ENCODE measurements at regions not wholly inside any gene's neighbourhood (a gene's known extent, or its start where the extent isn't known, plus 50 kb on each side); places are given as distances from the start of the nearest gene placed in this dataset.
"Not testable (repeated sequence)": the region's sequence is repeated elsewhere in the genome, so short reads cannot be mapped to it uniquely, and the experiment has no call there.

GRCh38 chr13:19123502-19123901, 58.1 kb downstream of the TUBA3C start:
- DNase-seq (ENCODE audit: low read depth), result no peak
- Histone ChIP-seq H3K4me3 (ENCODE audit: low read length) (no peak overlapping the region), H3K27me3 (replicated peaks; ENCODE audit: control insufficient read depth, insufficient read depth, low read length) (no peaks in the 10 kb centered on the region), H3K9me3 (ENCODE audit: control insufficient read depth, low read length) (no peaks in the 10 kb centered on the region), H3K9ac (ENCODE audit: low read length) (no peak overlapping the region), H3K36me3 (ENCODE audit: control insufficient read depth, insufficient read depth, low read length, severe bottlenecking) (no peaks in the 10 kb centered on the region), H3K4me1 (ENCODE audit: control insufficient read depth, insufficient read depth, low read length) (no peaks in the 10 kb centered on the region)

- DNase-seq (ENCODE audit: low read depth), result no peak
Observed at GRCh38 chr13:19117913-19118739, 63.5 kb downstream of the TUBA3C start.

GRCh38 chr13:19109225-19109624, 72.4 kb downstream of the TUBA3C start:
- H3K4me1 ChIP-seq (ENCODE audit: control insufficient read depth, insufficient read depth, low read length); DNase-seq (ENCODE audit: low read depth); H3K4me3 ChIP-seq (ENCODE audit: low read length); H3K27me3 ChIP-seq (replicated peaks; ENCODE audit: control insufficient read depth, insufficient read depth, low read length); H3K36me3 ChIP-seq (ENCODE audit: control insufficient read depth, insufficient read depth, low read length, severe bottlenecking); H3K9ac ChIP-seq (ENCODE audit: low read length); H3K9me3 ChIP-seq (ENCODE audit: control insufficient read depth, low read length): not testable (repeated sequence)

More at GRCh38 chr13:19117913-19118739, 63.5 kb downstream of the TUBA3C start:
- H3K4me1 ChIP-seq (ENCODE audit: control insufficient read depth, insufficient read depth, low read length), result no peaks in the 10 kb centered on the region
- no peak overlapping the region for H3K9ac ChIP-seq (ENCODE audit: low read length)
- no peaks in the 10 kb centered on the region for H3K27me3 ChIP-seq (replicated peaks; ENCODE audit: control insufficient read depth, insufficient read depth, low read length)
- no peak overlapping the region for H3K4me3 ChIP-seq (ENCODE audit: low read length)
- H3K9me3 ChIP-seq (ENCODE audit: control insufficient read depth, low read length), result no peaks in the 10 kb centered on the region
- no peaks in the 10 kb centered on the region for H3K36me3 ChIP-seq (ENCODE audit: control insufficient read depth, insufficient read depth, low read length, severe bottlenecking)

- Histone ChIP-seq H3K4me1 (ENCODE audit: control insufficient read depth, insufficient read depth, low read length) (no peaks in the 10 kb centered on the region), H3K9ac (ENCODE audit: low read length) (no peak overlapping the region), H3K9me3 (ENCODE audit: control insufficient read depth, low read length) (no peaks in the 10 kb centered on the region), H3K4me3 (ENCODE audit: low read length) (no peak overlapping the region), H3K36me3 (ENCODE audit: control insufficient read depth, insufficient read depth, low read length, severe bottlenecking) (no peaks in the 10 kb centered on the region), H3K27me3 (replicated peaks; ENCODE audit: control insufficient read depth, insufficient read depth, low read length) (peaks cover 3% of the 10 kb centered on the region)
- no peak for DNase-seq (ENCODE audit: low read depth)
Observed at GRCh38 chr13:19103140-19103539, 78.5 kb downstream of the TUBA3C start.

GRCh38 chr13:19093369-19093768, 88.3 kb downstream of the TUBA3C start:
- H3K9me3 ChIP-seq (ENCODE audit: control insufficient read depth, low read length), result no peaks in the 10 kb centered on the region
- no peak for DNase-seq (ENCODE audit: low read depth)

GRCh38 chr13:19090495-19090894, 91.1 kb downstream of the TUBA3C start:
- Histone ChIP-seq H3K9me3 (ENCODE audit: control insufficient read depth, low read length) (no peaks in the 10 kb centered on the region), H3K27me3 (replicated peaks; ENCODE audit: control insufficient read depth, insufficient read depth, low read length) (peaks cover 3% of the 10 kb centered on the region), H3K4me1 (ENCODE audit: control insufficient read depth, insufficient read depth, low read length) (peaks cover 8% of the 10 kb centered on the region), H3K4me3 (ENCODE audit: low read length) (no peak overlapping the region), H3K9ac (ENCODE audit: low read length) (no peak overlapping the region), H3K36me3 (ENCODE audit: control insufficient read depth, insufficient read depth, low read length, severe bottlenecking) (no peaks in the 10 kb centered on the region)
- no peak for DNase-seq (ENCODE audit: low read depth)

More at GRCh38 chr13:19093369-19093768, 88.3 kb downstream of the TUBA3C start:
- peaks cover 8% of the 10 kb centered on the region for H3K4me1 ChIP-seq (ENCODE audit: control insufficient read depth, insufficient read depth, low read length)
- no peak overlapping the region for H3K4me3 ChIP-seq (ENCODE audit: low read length)
- no peak overlapping the region for H3K9ac ChIP-seq (ENCODE audit: low read length)
- H3K36me3 ChIP-seq (ENCODE audit: control insufficient read depth, insufficient read depth, low read length, severe bottlenecking), result no peaks in the 10 kb centered on the region
- peaks cover 3% of the 10 kb centered on the region for H3K27me3 ChIP-seq (replicated peaks; ENCODE audit: control insufficient read depth, insufficient read depth, low read length)

GRCh38 chr13:19089315-19089714, 92.3 kb downstream of the TUBA3C start:
- H3K36me3 ChIP-seq (ENCODE audit: control insufficient read depth, insufficient read depth, low read length, severe bottlenecking), result no peaks in the 10 kb centered on the region
- no peaks in the 10 kb centered on the region for H3K27me3 ChIP-seq (replicated peaks; ENCODE audit: control insufficient read depth, insufficient read depth, low read length)
- H3K4me1 ChIP-seq (ENCODE audit: control insufficient read depth, insufficient read depth, low read length), result peaks cover 8% of the 10 kb centered on the region
- H3K4me3 ChIP-seq (ENCODE audit: low read length), result no peak overlapping the region
- DNase-seq (ENCODE audit: low read depth), result peak; percentile 0
- no peaks in the 10 kb centered on the region for H3K9me3 ChIP-seq (ENCODE audit: control insufficient read depth, low read length)
- H3K9ac ChIP-seq (ENCODE audit: low read length), result no peak overlapping the region

GRCh38 chr13:19088416-19088815, 93.2 kb downstream of the TUBA3C start:
- no peaks in the 10 kb centered on the region for H3K27me3 ChIP-seq (replicated peaks; ENCODE audit: control insufficient read depth, insufficient read depth, low read length)
- peaks cover under 1% of the 10 kb centered on the region for H3K4me1 ChIP-seq (ENCODE audit: control insufficient read depth, insufficient read depth, low read length)
- no peaks in the 10 kb centered on the region for H3K36me3 ChIP-seq (ENCODE audit: control insufficient read depth, insufficient read depth, low read length, severe bottlenecking)
- no peak overlapping the region for H3K4me3 ChIP-seq (ENCODE audit: low read length)
- DNase-seq (ENCODE audit: low read depth), result no peak
- no peak overlapping the region for H3K9ac ChIP-seq (ENCODE audit: low read length)
- H3K9me3 ChIP-seq (ENCODE audit: control insufficient read depth, low read length), result no peaks in the 10 kb centered on the region

- no peak overlapping the region for H3K9ac ChIP-seq (ENCODE audit: low read length)
- H3K9me3 ChIP-seq (ENCODE audit: control insufficient read depth, low read length), result no peaks in the 10 kb centered on the region
- no peak for DNase-seq (ENCODE audit: low read depth)
- H3K36me3 ChIP-seq (ENCODE audit: control insufficient read depth, insufficient read depth, low read length, severe bottlenecking), result no peaks in the 10 kb centered on the region
- no peaks in the 10 kb centered on the region for H3K4me1 ChIP-seq (ENCODE audit: control insufficient read depth, insufficient read depth, low read length)
- H3K27me3 ChIP-seq (replicated peaks; ENCODE audit: control insufficient read depth, insufficient read depth, low read length), result no peaks in the 10 kb centered on the region
- H3K4me3 ChIP-seq (ENCODE audit: low read length), result no peak overlapping the region
Observed at GRCh38 chr13:19085876-19086275, 95.7 kb downstream of the TUBA3C start.

- H3K9me3 ChIP-seq (ENCODE audit: control insufficient read depth, low read length), result no peaks in the 10 kb centered on the region
- no peaks in the 10 kb centered on the region for H3K36me3 ChIP-seq (ENCODE audit: control insufficient read depth, insufficient read depth, low read length, severe bottlenecking)
- H3K9ac ChIP-seq (ENCODE audit: low read length), result no peak overlapping the region
- DNase-seq (ENCODE audit: low read depth), result no peak
- no peaks in the 10 kb centered on the region for H3K27me3 ChIP-seq (replicated peaks; ENCODE audit: control insufficient read depth, insufficient read depth, low read length)
- H3K4me3 ChIP-seq (ENCODE audit: low read length), result no peak overlapping the region
- no peaks in the 10 kb centered on the region for H3K4me1 ChIP-seq (ENCODE audit: control insufficient read depth, insufficient read depth, low read length)
Observed at GRCh38 chr13:19085258-19085657, 96.4 kb downstream of the TUBA3C start.

- Histone ChIP-seq H3K9me3 (ENCODE audit: control insufficient read depth, low read length) (peaks cover 3% of the 10 kb centered on the region), H3K9ac (ENCODE audit: low read length) (no peak overlapping the region), H3K4me1 (ENCODE audit: control insufficient read depth, insufficient read depth, low read length) (no peaks in the 10 kb centered on the region), H3K27me3 (replicated peaks; ENCODE audit: control insufficient read depth, insufficient read depth, low read length) (no peaks in the 10 kb centered on the region), H3K36me3 (ENCODE audit: control insufficient read depth, insufficient read depth, low read length, severe bottlenecking) (no peaks in the 10 kb centered on the region), H3K4me3 (ENCODE audit: low read length) (no peak overlapping the region)
- no peak for DNase-seq (ENCODE audit: low read depth)
Observed at GRCh38 chr13:19083340-19083739, 98.3 kb downstream of the TUBA3C start.

GRCh38 chr13:19075418-19075817, 106.2 kb downstream of the TUBA3C start:
- Histone ChIP-seq H3K4me1 (ENCODE audit: control insufficient read depth, insufficient read depth, low read length) (no peaks in the 10 kb centered on the region), H3K4me3 (ENCODE audit: low read length) (no peak overlapping the region), H3K27me3 (replicated peaks; ENCODE audit: control insufficient read depth, insufficient read depth, low read length) (no peaks in the 10 kb centered on the region), H3K9ac (ENCODE audit: low read length) (no peak overlapping the region), H3K9me3 (ENCODE audit: control insufficient read depth, low read length) (peaks cover 3% of the 10 kb centered on the region), H3K36me3 (ENCODE audit: control insufficient read depth, insufficient read depth, low read length, severe bottlenecking) (no peaks in the 10 kb centered on the region)
- no peak for DNase-seq (ENCODE audit: low read depth)

Data from adipocyte (in vitro differentiated cells).